Left renal cortex interstitium (tissue), 4 donors: ENCODE measurements at regions not wholly inside any gene's neighbourhood (a gene's known extent, or its start where the extent isn't known, plus 50 kb on each side); places are given as distances from the start of the nearest gene placed in this dataset.
A peak's percentile ranks its signal among the peaks of the same experiment; 100 is the strongest.

Experiments used
- DNase-seq, 4 donors: peaks; one replicate each; pipeline ENCODE4 v3.0.0-alpha.2; 2013; ENCODE audit warnings: low read depth in 4 of 4, low spot score in 2 of 4, missing footprints in 1 of 4

DNA sequence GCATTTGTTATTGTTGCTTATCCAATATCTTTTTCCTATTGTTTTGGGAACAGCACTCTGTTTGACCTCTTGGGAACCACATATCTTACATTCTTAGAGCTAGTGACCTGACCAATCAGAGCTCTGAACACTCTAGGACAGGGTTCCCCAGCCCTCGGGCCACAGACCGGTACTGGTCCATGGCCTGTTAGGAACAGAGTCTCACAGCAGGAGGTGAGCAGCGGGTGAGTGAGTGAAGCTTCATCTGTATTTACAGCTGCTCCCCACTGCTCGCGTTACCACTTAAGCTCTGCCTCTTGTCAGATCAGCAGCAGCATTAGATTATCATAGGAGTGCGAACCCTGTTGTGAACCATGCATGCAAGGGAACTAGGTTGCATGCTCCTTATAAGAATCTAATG is 226.0 kb upstream of the TSHZ2 start:
- no peak for DNase-seq

DNA sequence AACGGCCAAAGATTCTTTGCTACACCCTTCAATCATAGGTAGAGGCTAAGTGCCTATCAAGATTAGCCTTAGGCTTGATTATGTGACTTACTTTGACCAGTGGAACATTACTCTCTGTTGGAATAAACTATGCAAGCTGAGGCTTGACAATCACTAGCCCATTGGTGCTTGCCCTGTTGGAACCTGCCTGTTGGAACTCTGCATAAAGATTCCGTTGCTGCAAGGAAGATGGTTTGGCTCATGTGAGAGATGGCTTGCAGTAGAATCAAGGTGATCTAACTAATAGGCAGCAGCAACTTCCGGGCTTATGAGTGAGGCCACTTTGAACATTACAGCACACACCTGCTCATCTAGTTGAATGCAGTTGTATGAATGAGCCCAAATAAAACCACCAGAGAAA is 227.7 kb upstream of the TSHZ2 start:
- no peak for DNase-seq

- DNase-seq: no peak
These were observed 234.1 kb upstream of the TSHZ2 start for GRCh38 chr20:52738081-52738480.

DNA sequence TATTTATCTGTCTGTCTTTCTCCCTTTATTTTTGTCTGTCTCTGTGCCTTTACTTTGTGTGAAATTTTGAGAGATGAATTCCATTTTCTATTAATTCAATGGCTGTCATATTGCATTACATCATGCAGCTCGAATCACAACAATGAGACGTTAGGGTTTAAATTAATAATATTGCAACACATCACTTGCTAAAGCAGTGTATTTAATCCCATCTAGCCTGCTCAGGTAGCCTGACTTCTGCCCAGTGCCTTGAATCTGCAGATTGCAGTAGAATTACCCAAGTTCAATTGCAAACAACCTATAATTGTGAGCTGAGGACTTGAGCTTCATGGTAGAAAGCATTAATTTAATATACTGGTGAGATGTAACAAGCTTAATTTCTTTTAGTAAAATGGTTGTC is 235.7 kb upstream of the TSHZ2 start:
- no peak for DNase-seq

- DNase-seq: no peak
These were observed 241.1 kb upstream of the TSHZ2 start for GRCh38 chr20:52731093-52731492.

DNA sequence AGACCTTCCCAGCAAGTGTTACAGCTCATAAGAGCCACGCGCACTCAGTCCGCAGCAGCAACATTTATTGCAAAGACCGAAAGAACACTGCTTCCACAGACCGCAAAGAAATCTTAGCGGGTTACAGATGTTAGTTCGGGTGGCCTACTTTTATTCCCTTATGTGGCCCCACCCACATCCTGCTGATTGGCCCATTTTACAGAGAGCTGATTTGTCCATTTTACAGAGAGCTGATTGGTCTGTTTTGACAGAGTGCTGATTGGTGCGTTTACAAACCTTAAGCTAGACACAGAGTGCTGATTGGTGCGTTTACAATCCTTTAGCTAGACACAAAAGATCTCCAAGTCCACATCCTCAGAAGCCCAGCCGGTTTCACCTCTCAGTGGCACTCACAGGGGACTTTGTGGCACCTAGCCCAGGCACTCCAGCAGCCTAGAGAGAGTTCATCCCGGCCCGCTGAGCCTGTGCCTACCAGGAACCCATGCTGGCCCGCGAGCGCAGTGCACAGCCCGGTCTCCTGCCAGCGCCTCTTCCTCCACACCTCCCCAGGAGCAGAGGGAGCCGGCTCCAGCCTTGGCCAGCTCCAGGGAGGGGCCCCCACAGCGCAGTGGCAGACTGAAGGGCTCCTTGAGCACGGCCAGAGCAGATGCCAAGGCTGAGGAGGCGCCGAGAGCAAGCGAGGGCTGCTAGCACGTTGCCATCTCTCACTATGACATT is 244.3 kb upstream of the TSHZ2 start:
- DNase-seq: no peak

DNA sequence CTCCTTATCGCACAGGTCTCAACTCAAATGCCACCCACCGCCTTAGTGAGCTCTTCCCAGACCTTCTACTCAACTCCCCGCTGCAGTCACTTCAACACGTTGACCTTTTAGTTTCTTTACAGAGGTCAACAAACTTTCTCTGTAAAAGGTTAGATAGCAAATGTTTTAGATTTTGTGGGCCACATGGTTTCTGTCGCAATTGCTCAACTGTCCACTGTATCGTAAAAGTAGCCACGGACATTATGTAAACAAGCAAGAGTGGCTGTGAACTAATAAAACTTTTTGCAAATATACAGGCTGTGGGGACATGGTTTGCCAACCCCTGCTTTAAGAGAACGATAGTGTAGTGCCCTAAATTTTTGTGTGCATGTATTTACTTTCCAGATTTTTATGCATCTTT is 247.6 kb upstream of the TSHZ2 start:
- DNase-seq: no peak

- DNase-seq: peak in 2 of 4 donors; percentile 5 to 39
These were observed 249.1 kb upstream of the TSHZ2 start for GRCh38 chr20:52722926-52723688.

DNA sequence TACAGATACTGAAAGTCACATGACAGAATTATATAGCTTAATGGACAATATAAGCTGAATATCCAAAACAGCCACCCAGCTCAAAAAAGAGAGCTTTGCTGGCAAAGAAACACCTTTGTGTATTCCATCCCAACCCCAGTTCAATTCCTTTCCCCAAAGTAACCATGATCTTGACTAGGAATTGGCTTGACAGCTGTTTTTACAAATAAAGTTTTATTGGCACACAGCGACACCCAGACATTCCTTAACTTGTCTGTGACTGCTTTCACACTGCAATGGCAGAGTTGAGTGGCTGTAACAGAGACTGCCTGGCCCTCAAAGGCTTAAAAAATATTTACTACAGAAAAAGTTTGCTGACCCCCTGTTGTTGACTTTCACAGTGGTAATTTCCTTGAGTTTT is 264.0 kb upstream of the TSHZ2 start:
- no peak for DNase-seq

GRCh38 chr20:52704553-52704952 is 267.6 kb upstream of the TSHZ2 start:
- no peak for DNase-seq

DNA sequence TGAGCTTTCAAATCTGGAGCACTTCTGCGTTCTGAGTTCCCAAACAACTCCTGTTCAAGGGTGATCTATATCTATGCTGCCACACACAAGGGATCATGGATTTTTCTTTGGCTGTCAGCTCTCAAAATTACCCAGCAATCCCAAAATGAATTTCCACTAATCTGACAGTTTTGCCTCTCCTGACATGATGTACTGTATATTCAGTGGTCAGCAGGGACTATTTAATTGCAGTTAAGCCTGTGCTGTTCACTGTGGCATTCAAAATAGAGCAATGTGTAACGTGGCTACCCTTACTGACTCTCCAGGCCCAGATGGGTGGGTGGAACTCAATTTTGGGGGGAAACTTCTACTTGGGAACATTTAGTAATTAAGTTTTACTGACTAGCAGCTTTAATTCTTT is 283.8 kb upstream of the TSHZ2 start:
- no peak for DNase-seq

DNA sequence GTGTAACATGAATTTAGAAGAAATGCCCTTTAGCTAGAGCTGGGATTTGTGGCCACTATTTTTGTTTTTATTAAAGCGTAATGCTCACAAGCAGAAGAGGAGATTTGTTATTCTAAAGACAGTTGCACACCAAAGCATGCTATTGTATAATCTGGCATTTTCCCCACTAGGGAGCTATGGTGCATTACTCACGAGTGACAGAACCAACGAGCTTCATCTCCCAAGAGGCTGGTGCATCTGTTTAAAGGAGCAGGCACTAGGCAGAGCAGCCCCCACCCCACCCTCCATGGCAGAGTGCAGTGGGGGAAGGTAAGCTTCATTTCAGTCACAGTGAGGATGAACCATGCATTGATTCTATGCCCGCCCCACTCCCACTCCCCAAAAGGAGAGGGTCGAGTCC is 287.3 kb upstream of the TSHZ2 start:
- DNase-seq: no peak

DNA sequence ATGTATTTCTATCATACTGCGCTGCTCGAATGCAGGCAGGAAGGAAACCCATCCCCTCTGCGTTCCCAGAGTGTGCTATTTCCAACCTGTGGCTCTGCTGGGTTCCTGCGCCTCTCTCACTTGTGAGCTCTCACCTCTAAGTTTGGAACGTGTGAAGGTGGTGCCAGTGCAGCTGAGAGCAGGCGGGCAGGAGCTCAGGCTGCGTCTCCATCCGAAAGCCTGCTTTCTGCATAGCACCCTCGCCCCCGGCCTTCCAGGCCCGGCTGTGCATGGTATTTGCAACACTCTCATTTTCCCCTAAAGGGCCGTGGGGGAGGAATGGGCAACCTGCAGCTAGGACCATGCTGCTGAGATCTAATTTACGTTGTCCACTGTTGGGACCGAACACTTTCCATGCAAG is 288.0 kb upstream of the TSHZ2 start:
- no peak for DNase-seq

GRCh38 chr20:52683761-52684160 is 288.4 kb upstream of the TSHZ2 start:
- no peak for DNase-seq

DNA sequence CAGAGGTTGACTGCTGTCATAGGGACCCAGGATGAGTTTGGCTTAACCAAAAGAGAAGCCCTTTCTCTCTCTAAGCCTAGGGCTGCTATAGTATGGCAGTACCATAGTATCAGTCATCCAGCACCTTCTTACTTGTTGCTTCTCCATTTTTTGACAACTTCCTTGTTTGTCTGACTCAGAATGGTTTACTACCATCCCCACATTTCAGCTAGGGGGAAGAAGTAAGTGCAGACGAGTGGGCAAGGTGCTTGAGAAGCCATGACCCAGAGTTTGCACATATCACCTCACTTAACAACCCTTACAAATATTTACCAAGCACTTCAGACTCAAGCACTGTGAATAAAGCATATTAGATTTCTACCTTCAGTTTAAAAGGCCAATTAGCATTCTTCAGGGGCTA is 289.9 kb upstream of the TSHZ2 start:
- DNase-seq: no peak

GRCh38 chr20:52681288-52681687 is 290.9 kb upstream of the TSHZ2 start:
- no peak for DNase-seq

- no peak for DNase-seq
These were observed 294.9 kb upstream of the TSHZ2 start for GRCh38 chr20:52677216-52677615.

DNA sequence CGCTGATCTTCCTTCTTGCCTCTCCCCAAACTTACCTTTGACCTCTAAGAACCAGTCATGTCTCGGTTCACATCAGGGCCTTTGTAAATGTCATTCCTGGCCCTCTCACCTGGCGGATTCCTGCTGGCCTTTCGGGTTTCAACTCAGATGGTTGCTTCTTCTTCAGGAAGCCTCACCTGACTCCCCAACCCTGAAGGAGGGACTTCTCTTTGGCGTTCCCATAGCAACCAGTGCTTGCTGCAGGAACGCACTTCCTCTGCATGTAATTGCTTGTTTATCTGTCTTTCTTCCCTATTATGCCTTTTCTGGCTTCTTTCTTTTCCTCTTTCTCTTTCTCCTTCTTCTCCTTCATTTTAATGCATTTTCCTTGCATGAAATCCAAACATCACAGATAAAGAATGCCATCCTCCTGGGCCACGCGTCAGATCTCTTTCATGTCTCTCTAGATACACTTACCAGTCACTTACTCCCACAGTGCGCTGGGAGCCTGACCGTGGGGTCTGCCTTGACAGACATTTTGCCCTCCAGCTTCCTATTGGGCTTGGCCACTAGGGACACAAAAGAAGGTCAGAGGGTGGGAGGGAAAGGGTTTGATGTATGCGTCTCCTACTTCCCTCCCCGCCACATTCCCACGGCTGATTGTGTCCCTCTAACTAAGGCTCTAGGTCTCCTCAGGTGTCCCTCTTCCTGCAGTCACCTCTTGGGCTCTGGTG is 295.7 kb upstream of the TSHZ2 start:
- no peak for DNase-seq

- no peak for DNase-seq
These were observed 296.8 kb upstream of the TSHZ2 start for GRCh38 chr20:52675375-52675774.

GRCh38 chr20:52668626-52669025 is 303.5 kb upstream of the TSHZ2 start:
- DNase-seq: peak; percentile 15 to 50 (median 26)

DNA sequence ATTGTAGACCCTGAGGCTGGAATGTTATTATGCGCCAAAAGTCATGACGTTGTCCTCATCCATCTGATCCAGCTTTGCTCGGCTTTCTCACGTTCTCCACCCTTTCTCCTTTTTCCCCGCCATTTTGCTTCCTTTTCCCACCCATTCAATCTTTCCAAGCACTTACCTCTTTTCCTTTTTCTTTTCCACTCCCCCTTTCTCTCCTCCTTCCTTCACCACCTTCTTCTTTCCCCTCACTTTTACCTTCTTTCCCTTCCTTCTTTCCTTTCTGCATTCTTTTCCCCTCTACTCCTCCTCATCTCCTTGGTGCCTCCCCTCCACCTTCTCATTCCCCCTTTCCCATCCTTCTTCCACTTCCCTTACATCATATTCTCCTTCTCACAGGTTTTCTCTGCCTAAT is 304.8 kb upstream of the TSHZ2 start:
- DNase-seq: no peak

DNA sequence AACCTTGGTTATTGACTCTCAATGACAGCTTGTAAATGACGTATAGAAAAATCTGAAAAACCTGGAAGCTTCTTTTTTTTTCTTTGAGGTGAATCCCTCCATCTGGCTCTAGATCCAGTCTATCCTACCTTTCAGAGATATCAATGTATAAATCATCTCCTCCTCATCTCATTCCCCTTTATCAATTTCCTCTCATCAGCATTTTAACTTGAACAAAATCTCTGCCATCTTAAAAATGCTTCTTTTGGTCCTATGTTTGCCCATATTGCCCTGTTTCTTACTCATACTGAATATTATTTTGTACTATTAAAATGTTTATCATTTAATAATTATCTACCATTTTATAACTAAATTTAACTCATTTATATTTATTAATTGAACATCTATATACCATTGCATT is 306.7 kb upstream of the TSHZ2 start:
- DNase-seq: no peak
